ENCODE measurements at regions not wholly inside any gene's neighbourhood (a gene's known extent, or its start where the extent isn't known, plus 50 kb on each side); places are given as distances from the start of the nearest gene placed in this dataset.

GRCh38 chr2:41943159-41943558, 104.7 kb upstream of the PKDCC start:
- no peak for DNase-seq

- DNase-seq: no peak
Observed at GRCh38 chr2:41944220-41944880, 103.5 kb upstream of the PKDCC start.

- no peak for DNase-seq
Observed at GRCh38 chr2:41947701-41948396, 100.0 kb upstream of the PKDCC start.

GRCh38 chr2:41948397-41948763, 99.4 kb upstream of the PKDCC start:
- DNase-seq: no peak

GRCh38 chr2:41949091-41949882, 98.5 kb upstream of the PKDCC start:
- no peak for DNase-seq

- no peak for DNase-seq
Observed at GRCh38 chr2:41949883-41950665, 97.7 kb upstream of the PKDCC start.

GRCh38 chr2:41950666-41950960, 97.2 kb upstream of the PKDCC start:
- no peak for DNase-seq

- no peak for DNase-seq
Observed at GRCh38 chr2:41954304-41955291, 93.2 kb upstream of the PKDCC start.

- DNase-seq: no peak
Observed at GRCh38 chr2:41955316-41956043, 92.3 kb upstream of the PKDCC start.

GRCh38 chr2:41957431-41957830, 90.4 kb upstream of the PKDCC start:
- DNase-seq: no peak

- no peak for DNase-seq
Observed at GRCh38 chr2:41958251-41958650, 89.6 kb upstream of the PKDCC start.

GRCh38 chr2:41958775-41959174, 89.0 kb upstream of the PKDCC start:
- DNase-seq: no peak

GRCh38 chr2:41959760-41960159, 88.1 kb upstream of the PKDCC start:
- no peak for DNase-seq

GRCh38 chr2:41962922-41963622, 84.7 kb upstream of the PKDCC start:
- DNase-seq: no peak

GRCh38 chr2:41963661-41964525, 83.9 kb upstream of the PKDCC start:
- no peak for DNase-seq

GRCh38 chr2:41965173-41965908, 82.5 kb upstream of the PKDCC start:
- no peak for DNase-seq

GRCh38 chr2:41965909-41966295, 81.9 kb upstream of the PKDCC start:
- no peak for DNase-seq

- DNase-seq: no peak
Observed at GRCh38 chr2:41966431-41966893, 81.4 kb upstream of the PKDCC start.

- no peak for DNase-seq
Observed at GRCh38 chr2:41966920-41967319, 80.9 kb upstream of the PKDCC start.
